Non-pigmented ciliary epithelial cell (primary cell): ENCODE measurements at regions not wholly inside any gene's neighbourhood (a gene's known extent, or its start where the extent isn't known, plus 50 kb on each side); places are given as distances from the start of the nearest gene placed in this dataset.
A peak's percentile ranks its signal among the peaks of the same experiment; 100 is the strongest.

Experiments
- DNase-seq: peaks from one replicate; pipeline ENCODE4 v3.0.0-alpha.2; 2010; ENCODE audit warnings: low read depth

DNA sequence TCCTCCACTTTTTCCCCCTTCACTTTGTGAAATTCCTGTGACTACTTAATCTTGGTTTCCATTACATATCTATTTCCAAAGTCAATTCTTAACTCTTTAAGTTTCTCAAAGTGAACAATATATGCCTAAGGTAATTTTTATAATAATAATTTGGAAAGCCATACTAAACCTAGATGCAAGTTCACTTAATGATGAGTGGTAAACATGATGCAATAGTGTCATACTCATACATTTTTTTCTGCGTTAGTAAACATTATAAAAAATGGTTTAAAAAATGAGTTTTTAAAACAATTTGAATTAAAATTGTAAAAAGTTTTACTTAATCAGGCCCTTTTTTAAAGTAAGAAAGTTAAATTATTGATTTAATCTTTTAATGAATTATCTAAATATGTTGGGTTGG lies 659.4 kb upstream of the FZD8 start:
- no peak for DNase-seq

DNA sequence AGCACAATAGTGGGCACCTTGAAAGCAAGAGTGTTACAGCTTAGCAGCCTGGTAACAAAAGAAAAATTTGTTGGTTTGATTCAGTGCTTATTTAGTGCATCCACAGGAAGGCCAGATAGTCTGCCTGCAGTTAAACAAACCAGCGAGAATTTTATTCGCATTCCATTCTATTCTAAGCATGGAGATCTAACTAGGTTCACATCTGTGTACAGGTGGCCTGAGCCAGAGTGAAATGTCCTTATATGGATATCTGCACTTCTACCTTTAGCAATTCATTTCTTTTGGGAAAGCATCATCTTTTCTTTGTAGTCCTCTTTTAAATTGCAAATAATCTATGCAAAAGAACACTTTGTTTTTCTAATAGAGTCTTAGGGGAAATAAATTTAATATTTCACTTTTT lies 659.0 kb upstream of the FZD8 start:
- no peak for DNase-seq

GRCh38 chr10:36283827-36284226 lies 641.7 kb upstream of the FZD8 start:
- no peak for DNase-seq

- DNase-seq = no peak
Measured at GRCh38 chr10:36281831-36282331, 639.8 kb upstream of the FZD8 start.

DNA sequence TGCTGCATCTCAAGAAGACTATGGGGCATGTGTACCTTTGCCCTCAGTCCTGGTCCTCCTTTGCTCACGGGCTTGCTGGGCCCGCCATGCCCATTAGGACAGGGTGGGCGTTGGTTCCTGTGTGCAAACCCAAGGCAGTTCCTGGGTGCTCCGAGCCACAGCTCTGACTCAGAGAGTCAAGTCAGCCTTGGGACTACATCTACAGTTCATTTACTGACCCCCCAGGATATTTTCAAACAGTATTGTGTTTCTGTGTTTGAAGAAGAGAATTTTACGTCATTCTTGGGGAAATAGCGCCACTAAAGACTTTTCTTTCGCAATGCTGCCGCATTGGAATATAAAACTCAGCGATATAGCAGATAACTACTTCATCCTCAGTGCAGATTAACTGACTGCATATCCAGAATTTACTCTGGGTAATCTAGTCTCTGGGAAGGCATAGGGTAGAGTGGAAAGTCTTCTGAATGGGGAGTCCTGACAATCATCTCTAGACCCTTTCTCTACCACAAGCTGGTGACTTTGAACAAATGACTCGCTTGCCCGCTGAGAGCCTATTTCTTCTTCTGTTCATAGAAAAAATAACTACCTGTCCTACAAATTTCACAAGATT lies 638.9 kb upstream of the FZD8 start:
- DNase-seq = no peak

- DNase-seq = peak; percentile 18
Measured at GRCh38 chr10:36280321-36280741, 638.2 kb upstream of the FZD8 start.

GRCh38 chr10:36278176-36278575 lies 636.1 kb upstream of the FZD8 start:
- DNase-seq = no peak

- DNase-seq = no peak
Measured at GRCh38 chr10:36277459-36277858, 635.4 kb upstream of the FZD8 start.

- DNase-seq = no peak
Measured at GRCh38 chr10:36271627-36272340, 629.7 kb upstream of the FZD8 start.

- DNase-seq = no peak
Measured at GRCh38 chr10:36269222-36269621, 627.1 kb upstream of the FZD8 start.

DNA sequence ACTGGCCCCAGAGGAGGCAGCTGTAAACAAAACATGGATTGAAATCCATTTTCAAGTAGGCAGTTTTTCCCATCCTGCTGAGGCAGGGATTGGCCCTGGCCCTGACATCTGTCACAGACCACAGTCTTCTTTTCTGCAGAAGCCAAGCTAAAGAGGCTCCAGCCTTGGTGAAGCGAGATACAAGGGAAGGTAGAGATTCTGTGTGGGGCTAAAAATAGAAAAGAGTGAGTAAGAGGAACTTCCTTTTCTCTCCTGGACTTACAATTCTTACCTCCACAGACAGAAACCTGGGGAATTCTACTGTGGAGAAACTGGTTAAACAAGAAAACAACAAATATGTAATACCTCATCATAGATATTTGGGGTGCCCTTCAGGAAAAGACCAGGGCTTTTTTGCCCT lies 624.8 kb upstream of the FZD8 start:
- no peak for DNase-seq

DNA sequence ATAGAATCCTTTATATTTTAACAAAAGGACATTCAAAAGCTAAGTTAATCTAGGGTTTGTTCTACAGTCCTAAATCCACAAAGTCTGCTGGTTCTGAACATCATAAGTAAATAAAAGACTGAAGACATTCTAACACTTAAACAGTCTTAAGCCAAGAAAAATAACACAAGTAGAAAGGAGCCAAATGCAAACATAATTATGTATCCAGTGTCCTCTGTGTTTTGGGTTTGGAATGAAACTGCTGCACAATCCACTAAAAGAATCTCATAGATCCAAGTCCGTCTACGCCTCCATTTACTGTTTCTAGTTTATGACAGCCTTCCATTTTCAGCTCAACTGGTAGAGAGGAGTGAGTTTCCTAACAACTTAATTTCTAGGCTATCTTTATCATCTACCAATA lies 623.6 kb upstream of the FZD8 start:
- DNase-seq = no peak

GRCh38 chr10:36263871-36264270 lies 621.8 kb upstream of the FZD8 start:
- DNase-seq = no peak

GRCh38 chr10:36256948-36257356 lies 614.9 kb upstream of the FZD8 start:
- peak; percentile 47 for DNase-seq

- DNase-seq = no peak
Measured at GRCh38 chr10:36256166-36256565, 614.1 kb upstream of the FZD8 start.

GRCh38 chr10:36254199-36254598 lies 612.1 kb upstream of the FZD8 start:
- DNase-seq = no peak

DNA sequence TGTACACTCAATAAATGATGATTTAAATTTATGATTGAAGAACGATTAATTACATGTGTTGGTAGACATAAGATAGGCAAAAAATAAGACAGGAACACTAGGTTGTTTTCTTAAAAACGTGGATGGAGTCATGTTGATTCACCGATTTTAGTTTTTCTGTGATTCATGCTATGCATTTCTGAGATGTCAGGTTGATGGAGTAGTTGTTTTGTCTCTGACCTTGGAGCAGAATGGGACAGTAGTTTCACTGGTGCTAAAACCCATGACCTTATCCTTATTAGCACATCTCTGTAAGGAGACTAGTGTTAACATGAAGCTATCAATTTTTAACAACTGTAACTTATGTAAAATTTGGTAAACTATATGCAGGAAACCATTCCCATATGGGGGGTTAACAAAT lies 611.6 kb upstream of the FZD8 start:
- no peak for DNase-seq

DNA sequence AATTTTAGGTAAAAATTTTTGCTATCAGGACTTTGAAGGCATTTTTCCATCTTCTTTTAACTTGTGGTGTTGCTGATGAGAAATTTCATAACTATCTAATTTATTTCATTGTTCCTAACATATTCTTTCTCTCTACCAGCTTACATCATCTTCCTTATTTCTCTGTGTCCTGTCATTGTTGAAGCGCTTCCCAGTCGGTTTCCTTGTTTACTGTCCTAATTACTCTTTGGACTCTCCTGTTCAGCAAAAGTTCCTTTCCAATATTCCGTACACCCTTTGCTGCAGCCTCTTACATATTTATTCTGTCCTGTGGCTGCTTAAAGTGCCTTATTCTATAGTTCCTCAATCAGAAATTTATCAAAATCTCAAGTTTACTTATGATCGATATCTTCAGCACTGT lies 609.0 kb upstream of the FZD8 start:
- DNase-seq = no peak

- no peak for DNase-seq
Measured at GRCh38 chr10:36248304-36248981, 606.3 kb upstream of the FZD8 start.

- no peak for DNase-seq
Measured at GRCh38 chr10:36247478-36247877, 605.4 kb upstream of the FZD8 start.

DNA sequence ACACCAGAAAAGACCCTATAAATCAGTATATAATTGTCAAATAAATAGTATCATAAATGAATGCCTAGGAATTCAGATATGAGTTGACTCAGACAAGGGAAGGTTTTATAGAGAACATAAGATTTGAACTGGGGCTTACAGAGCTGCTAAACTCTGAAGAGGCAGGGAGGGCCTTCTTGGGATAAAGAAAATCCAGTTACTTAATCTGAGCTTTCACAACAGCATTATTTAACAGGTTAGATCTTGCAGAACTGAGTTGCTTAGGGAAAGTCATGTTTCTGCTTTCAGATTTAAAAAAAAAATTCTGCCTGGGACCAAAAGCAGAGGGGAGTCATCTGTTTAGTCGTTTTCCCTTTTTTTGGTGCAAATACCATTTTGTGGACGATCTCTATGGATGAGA lies 594.8 kb upstream of the FZD8 start:
- no peak for DNase-seq

DNA sequence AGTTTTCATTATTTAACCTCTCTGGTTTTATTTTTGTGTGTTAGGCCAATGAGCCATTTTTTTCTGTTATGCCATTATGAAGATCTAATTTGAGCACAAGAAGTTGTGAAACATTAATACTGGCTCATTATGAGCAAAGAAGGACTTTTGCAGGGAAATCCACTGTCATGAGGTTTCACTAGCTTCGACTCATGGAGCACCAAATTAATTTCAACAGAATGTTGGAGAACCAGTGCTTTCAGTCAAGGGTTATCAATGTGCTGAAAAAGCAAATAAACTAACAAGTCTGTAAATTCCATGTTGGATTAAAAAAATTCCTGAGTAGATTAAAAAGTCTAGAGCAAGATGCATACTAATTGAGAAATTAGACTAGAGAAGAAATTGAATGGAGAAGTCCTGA lies 594.2 kb upstream of the FZD8 start:
- no peak for DNase-seq

DNA sequence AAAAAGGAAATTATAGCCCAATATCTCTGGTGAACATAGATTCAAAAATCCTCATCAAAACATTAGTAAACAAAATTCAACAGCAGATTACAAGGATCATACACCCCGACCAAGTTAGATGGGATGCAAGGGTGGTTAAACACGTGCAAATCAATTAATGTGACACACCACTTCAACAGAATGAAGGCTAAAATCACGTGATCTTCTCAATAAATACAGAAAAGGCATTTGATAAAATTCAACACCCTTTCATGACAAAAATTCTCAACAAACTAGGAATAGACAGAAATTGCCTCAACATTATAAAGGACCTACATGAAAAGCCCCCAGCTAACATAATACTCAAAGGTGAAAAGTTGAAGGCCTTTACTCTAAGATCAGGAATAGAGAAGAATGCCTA lies 590.8 kb upstream of the FZD8 start:
- no peak for DNase-seq
